Calu3 (cell line): ENCODE measurements at regions not wholly inside any gene's neighbourhood (a gene's known extent, or its start where the extent isn't known, plus 50 kb on each side); places are given as distances from the start of the nearest gene placed in this dataset.

ENCODE experiments used
- BruUV-seq: library from RNA; stranded (reverse); fragments of 400-500 nt; replicated peaks from 2 replicates; lab custom pipeline; 2021; lab: Mats Ljungman, UMichigan
- CTCF ChIA-PET: fragments of 300-600 bp; sonication (Branson Sonifier 250); formaldehyde crosslinking; loops from one replicate; lab custom pipeline; 2022; ENCODE audit warnings: antibody characterized with exemption; lab: Charles Lee
- DNase-seq: peaks from one replicate; pipeline ENCODE4 v3.0.0; 2022
- H3K27ac Mint-ChIP-seq: one replicate; pipeline ENCODE4 v1.8.0; 2022; ENCODE audit warnings: mixed read lengths; ENCODE audit not compliant: unreplicated experiment
- H3K27me3 Mint-ChIP-seq: one replicate; pipeline ENCODE4 v1.8.0; 2022; ENCODE audit warnings: mixed read lengths; ENCODE audit not compliant: unreplicated experiment
- H3K36me3 Mint-ChIP-seq: one replicate; pipeline ENCODE4 v1.8.0; 2022; ENCODE audit warnings: mild to moderate bottlenecking, moderate library complexity, mixed read lengths; ENCODE audit not compliant: insufficient read depth, unreplicated experiment
- H3K4me1 Mint-ChIP-seq: one replicate; pipeline ENCODE4 v1.8.0; 2022; ENCODE audit warnings: mild to moderate bottlenecking, low read depth, mixed read lengths; ENCODE audit not compliant: unreplicated experiment
- H3K4me3 Mint-ChIP-seq: one replicate; pipeline ENCODE4 v1.8.0; 2022; ENCODE audit warnings: mild to moderate bottlenecking, low read depth, moderate library complexity, mixed read lengths; ENCODE audit not compliant: unreplicated experiment
- H3K9me3 Mint-ChIP-seq: one replicate; pipeline ENCODE4 v1.8.0; 2022; ENCODE audit warnings: low read depth, mixed read lengths; ENCODE audit not compliant: unreplicated experiment
- CTCF ChIP-seq: fragments of 200-600 bp; IDR thresholded peaks from one replicate; pipeline ENCODE4 v1.8.0; 2022; ENCODE audit warnings: antibody characterized with exemption; ENCODE audit not compliant: unreplicated experiment
- intact Hi-C: fragments of 100-400 bp; cut with micrococcal nuclease; formaldehyde crosslinking; loops from one replicate; pipeline ENCODE4 v1.10.0; 2022; ENCODE audit not compliant: unreplicated experiment

DNA sequence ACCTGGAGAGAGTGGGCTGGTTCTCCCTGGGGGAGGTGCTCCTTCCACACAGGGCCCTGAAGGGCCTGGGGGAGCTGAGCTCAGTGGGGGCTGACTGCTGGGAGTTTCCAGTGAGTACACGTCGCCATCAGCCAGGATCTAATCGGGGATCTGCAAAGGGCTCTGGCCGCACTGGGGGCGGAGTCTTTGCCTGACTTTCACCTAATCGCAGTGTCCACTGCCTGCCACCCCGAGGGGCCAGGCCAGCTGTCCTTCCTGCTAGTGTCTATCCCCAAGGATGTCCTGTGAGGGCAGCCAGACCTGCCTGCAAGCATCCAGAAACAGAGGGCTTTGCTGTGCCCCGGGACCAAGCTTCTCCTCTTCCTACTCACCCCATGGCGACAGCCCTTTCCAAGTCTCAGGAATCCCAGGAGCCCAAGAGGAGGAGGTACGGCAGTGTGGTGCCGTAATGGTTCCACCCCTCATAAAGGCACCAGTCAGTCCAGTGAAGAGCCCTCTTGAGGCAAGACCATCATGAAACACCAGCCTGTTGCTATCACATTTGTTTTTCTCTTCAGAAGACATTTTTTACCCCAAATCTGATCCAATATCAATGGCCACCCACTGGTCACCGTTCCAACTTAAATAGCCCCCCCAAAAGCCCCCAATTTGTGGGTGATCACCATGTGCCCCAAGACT, 243.1 kb upstream of the ECI2 start:
- intact Hi-C loops: no loop called here
- CTCF ChIA-PET: no interaction called here
- no peaks in the 10 kb centered on the region for H3K4me1 Mint-ChIP-seq
- no TSS peak for BruUV-seq
- no peak for DNase-seq
- H3K4me3 Mint-ChIP-seq: no peak overlapping the region
- no peaks in the 10 kb centered on the region for H3K27me3 Mint-ChIP-seq
- H3K36me3 Mint-ChIP-seq: no peaks in the 10 kb centered on the region
- H3K27ac Mint-ChIP-seq: no peak overlapping the region
- no peak for TF ChIP-seq CTCF
- peaks cover 5% of the 10 kb centered on the region for H3K9me3 Mint-ChIP-seq

DNA sequence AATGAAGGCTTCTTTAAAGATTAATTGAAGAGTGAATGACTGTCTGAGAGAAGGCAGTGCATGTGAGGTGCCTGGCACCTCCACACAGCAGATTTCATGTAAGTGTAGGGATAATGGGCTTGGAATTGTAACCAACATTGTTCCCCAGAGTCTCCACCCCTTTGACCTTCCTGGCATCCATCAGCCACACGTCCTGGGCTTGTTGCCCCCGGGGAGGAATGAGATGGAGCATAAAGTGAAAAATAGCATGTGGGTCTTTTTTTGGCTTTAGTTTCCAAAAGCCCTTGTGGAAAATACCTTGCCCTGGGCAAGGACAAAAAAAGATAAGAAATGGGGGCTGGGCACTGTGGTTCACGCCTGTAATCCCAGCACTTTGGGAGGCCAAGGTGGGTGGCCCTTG, 242.2 kb upstream of the ECI2 start:
- CTCF ChIA-PET: interaction anchor here (0.7 kb wide), 1 partner anchor 190 kb away, joined by 4 read pairs; no protein-coding TSS in a partner anchor

GRCh38 chr6:4374216-4374615, 238.8 kb upstream of the ECI2 start:
- peaks cover 2% of the 10 kb centered on the region for H3K4me1 Mint-ChIP-seq
- H3K36me3 Mint-ChIP-seq: no peaks in the 10 kb centered on the region
- intact Hi-C loops: no loop called here
- no peaks in the 10 kb centered on the region for H3K27me3 Mint-ChIP-seq
- no peak overlapping the region for H3K4me3 Mint-ChIP-seq
- no peaks in the 10 kb centered on the region for H3K9me3 Mint-ChIP-seq
- H3K27ac Mint-ChIP-seq: no peak overlapping the region
- no peak for TF ChIP-seq CTCF
- DNase-seq: no peak
- CTCF ChIA-PET: no interaction called here
- BruUV-seq: no TSS peak

More for the DNA sequence above, 242.2 kb upstream of the ECI2 start:
- no TSS peak for BruUV-seq
- TF ChIP-seq CTCF: no peak
- no peak overlapping the region for H3K27ac Mint-ChIP-seq
- no peak for DNase-seq
- H3K36me3 Mint-ChIP-seq: no peaks in the 10 kb centered on the region
- intact Hi-C loops: no loop called here
- no peaks in the 10 kb centered on the region for H3K4me1 Mint-ChIP-seq
- no peaks in the 10 kb centered on the region for H3K27me3 Mint-ChIP-seq
- H3K9me3 Mint-ChIP-seq: peaks cover 2% of the 10 kb centered on the region
- no peak overlapping the region for H3K4me3 Mint-ChIP-seq

- DNase-seq: no peak
- Mint-ChIP-seq H3K27ac (no peak overlapping the region), H3K4me1 (peaks cover 7% of the 10 kb centered on the region), H3K4me3 (no peak overlapping the region), H3K36me3 (no peaks in the 10 kb centered on the region), H3K27me3 (no peaks in the 10 kb centered on the region), H3K9me3 (no peaks in the 10 kb centered on the region)
- CTCF ChIA-PET: no interaction called here
- intact Hi-C loops: no loop called here
- no peak for TF ChIP-seq CTCF
- BruUV-seq: no TSS peak
Measured at GRCh38 chr6:4372866-4373265, 237.5 kb upstream of the ECI2 start.
